KG1 (cell line): ENCODE measurements at regions not wholly inside any gene's neighbourhood (a gene's known extent, or its start where the extent isn't known, plus 50 kb on each side); places are given as distances from the start of the nearest gene placed in this dataset.

Source experiments
- DNase-seq: peaks from one replicate; lab custom pipeline; 2025; lab: John Stamatoyannopoulos, UW

- DNase-seq = no peak
Measured at GRCh38 chr10:128422999-128423398, 296.8 kb upstream of the MKI67 start.

- no peak for DNase-seq
Measured at GRCh38 chr10:128429321-128429720, 303.1 kb upstream of the MKI67 start.

- DNase-seq = no peak
Measured at GRCh38 chr10:128429835-128430513, 303.8 kb upstream of the MKI67 start.

- no peak for DNase-seq
Measured at GRCh38 chr10:128431083-128431482, 304.9 kb upstream of the MKI67 start.

- no peak for DNase-seq
Measured at GRCh38 chr10:128431506-128431905, 305.3 kb upstream of the MKI67 start.

- no peak for DNase-seq
Measured at GRCh38 chr10:128432011-128432410, 305.8 kb upstream of the MKI67 start.

- DNase-seq = no peak
Measured at GRCh38 chr10:128432423-128432822, 306.2 kb upstream of the MKI67 start.

GRCh38 chr10:128435811-128436210 lies 309.6 kb upstream of the MKI67 start:
- no peak for DNase-seq

- DNase-seq = no peak
Measured at GRCh38 chr10:128437786-128438345, 311.6 kb upstream of the MKI67 start.

GRCh38 chr10:128438417-128439063 lies 312.3 kb upstream of the MKI67 start:
- DNase-seq = no peak

- no peak for DNase-seq
Measured at GRCh38 chr10:128440513-128441160, 314.4 kb upstream of the MKI67 start.

- no peak for DNase-seq
Measured at GRCh38 chr10:128443925-128444518, 317.8 kb upstream of the MKI67 start.

GRCh38 chr10:128448796-128449195 lies 322.6 kb upstream of the MKI67 start:
- DNase-seq = no peak

- no peak for DNase-seq
Measured at GRCh38 chr10:128451879-128452278, 325.7 kb upstream of the MKI67 start.

- DNase-seq = no peak
Measured at GRCh38 chr10:128456271-128456670, 330.0 kb upstream of the MKI67 start.

GRCh38 chr10:128457136-128457535 lies 330.9 kb upstream of the MKI67 start:
- DNase-seq = no peak

- no peak for DNase-seq
Measured at GRCh38 chr10:128461991-128462390, 335.8 kb upstream of the MKI67 start.

GRCh38 chr10:128462844-128463243 lies 336.6 kb upstream of the MKI67 start:
- DNase-seq = no peak

- no peak for DNase-seq
Measured at GRCh38 chr10:128463991-128464760, 338.0 kb upstream of the MKI67 start.

GRCh38 chr10:128465697-128466096 lies 339.5 kb upstream of the MKI67 start:
- no peak for DNase-seq

- DNase-seq = no peak
Measured at GRCh38 chr10:128466831-128467371, 340.7 kb upstream of the MKI67 start.

GRCh38 chr10:128468462-128468861 lies 342.2 kb upstream of the MKI67 start:
- no peak for DNase-seq
